IPS-NIHi11 (cell line): ENCODE measurements at regions not wholly inside any gene's neighbourhood (a gene's known extent, or its start where the extent isn't known, plus 50 kb on each side); places are given as distances from the start of the nearest gene placed in this dataset.

Source experiments
- DNase-seq: peaks from one replicate; pipeline ENCODE4 v3.0.0; 2012; ENCODE audit warnings: mixed read lengths, low spot score

- no peak for DNase-seq
These were observed 83.2 kb downstream of the CEBPB start for GRCh38 chr20:50273601-50274491.

DNA sequence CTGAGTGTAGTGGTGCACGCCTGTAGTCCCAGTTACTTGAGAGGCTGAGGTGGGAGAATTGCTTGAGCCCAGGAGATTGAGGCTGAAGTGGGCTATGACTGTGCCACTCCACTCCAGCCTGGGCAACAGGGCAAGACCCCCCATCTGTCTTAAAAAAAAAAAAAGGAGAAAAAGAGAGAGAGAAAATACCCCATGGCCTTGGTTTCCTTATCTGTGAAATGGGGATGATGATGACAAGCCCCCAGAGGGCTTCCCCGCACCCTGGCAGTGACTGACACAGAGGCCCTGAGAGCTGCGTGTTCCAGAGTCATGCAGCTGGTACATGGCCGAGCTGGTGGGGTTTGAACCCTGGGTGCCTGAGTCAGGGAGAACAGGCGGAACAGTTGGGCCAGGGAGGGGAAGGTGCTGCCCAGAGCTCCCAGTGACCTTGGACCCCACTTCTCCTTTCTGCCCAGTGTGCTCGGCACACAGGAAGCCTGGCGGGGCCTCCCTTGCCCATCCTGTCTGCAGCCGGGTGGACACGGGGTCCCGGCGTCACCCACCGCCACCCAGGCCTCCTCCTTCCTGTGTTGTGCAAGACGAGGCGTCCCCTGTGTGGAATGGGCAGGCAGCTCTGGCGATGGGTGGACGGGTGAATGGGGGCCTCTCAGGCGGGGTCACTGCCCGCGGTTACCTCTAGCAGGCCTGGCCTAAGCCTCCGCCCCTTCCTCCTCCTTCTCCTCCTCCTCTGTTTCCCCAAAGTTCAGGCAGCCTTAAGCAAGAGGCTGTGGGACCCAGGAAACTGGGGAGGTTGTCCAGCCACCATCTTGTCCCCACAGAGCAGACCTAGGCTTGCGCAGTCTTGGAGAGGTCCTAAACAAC lies 84.2 kb downstream of the CEBPB start:
- no peak for DNase-seq

DNA sequence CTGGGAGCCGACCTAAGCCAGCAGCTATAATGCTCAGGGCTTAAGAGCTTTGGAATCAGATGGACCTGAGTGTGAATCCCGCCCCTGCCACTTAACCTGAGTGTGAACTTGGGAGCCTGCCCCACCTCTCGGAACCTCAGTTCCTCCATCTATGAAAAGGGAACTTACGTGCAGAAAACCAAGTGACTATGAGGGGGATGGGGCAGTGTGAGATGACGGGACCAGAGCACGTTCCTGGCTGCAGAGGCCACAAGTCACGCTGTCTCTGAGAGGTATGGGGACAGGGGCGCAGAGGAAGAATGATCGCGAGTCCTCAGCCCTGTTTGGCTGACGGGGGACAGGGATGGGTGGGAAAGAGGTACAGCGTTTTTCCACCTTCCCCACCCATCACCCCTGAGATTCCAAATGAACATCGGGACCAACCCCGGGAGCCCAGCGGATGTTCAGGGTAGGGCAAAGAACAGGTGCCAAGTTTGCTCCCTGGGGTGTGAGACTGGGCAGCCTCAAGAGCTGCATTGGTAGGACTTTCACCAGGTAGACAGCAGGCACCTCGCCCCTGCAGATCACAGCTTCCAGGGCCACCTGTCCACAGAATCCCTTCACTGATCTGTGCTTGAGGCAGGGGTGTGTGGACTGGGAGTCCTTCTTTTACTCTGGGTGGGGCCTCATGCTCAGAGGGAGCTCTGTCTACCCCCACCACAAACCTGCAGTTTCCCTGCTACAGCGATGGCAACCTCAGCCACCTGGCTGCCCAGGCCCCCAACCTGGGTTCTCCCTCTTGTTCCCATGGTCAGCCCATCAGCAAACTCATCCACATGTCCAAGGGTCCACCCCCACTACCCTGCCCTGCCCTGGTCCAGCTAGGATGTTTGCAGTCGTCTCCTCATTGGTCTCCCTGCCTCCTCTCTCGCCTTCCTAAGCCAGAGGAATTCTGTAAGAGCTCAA lies 85.8 kb downstream of the CEBPB start:
- no peak for DNase-seq

DNA sequence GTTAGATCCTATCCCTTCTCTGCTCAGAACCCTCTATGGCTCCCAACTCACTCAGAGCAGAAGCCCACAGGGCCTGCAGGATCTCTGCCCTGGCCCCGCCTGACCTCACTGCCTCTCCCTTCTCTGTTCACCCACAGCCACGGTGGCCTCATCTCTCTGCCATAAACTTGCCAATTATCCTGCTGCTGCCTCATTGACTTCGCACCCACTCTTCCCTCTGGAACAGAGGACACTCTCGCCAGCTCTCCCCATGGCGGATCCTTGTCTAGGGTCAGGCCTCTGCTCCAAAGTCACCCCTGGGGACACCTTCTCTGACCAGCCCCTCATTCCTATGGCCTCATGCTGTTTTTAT lies 86.4 kb downstream of the CEBPB start:
- DNase-seq, result no peak

DNA sequence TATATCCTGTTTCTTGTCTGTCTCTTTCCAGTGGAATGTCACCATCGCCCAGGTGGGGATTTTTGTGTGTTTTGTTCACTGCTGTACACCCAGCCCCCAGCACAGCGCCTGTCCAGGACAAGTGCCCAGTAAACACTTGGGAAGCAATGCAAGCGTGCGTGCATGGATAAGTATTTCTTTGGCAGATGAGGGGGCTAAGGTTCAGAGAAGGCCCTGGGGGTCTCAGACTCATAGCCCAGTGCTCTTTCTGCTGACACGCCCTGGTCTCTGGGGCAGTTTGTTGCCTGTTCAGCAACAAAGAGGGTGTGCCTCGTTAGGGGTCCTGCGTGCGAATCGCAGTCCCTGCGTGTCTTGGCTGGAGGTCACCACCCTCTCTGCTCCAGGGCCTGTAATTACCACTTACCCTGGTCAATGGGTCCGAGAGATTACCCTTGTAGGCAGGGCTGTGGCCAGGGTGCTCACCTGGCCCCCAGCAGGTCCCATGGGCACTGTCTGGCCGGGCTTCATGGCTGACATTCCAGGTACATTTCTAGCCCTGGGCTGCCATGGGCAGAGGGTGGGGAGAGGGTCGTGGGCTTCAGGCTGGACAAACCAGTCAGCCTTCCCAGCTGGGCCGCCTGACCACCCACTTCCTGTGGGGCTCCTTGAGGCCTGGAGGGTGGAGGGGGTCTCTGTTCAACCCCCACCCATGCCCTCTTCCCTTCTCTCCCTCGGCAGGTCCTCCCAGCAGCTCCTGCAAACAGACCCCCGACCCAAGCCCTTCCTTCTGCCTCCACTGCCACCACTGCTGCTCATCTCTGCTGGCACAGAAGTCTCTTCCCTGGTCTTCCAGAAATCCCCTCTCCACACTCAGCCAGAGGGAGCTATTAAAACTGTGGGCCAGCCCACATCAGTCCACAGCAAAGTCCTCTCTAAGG lies 87.1 kb downstream of the CEBPB start:
- DNase-seq, result no peak

DNA sequence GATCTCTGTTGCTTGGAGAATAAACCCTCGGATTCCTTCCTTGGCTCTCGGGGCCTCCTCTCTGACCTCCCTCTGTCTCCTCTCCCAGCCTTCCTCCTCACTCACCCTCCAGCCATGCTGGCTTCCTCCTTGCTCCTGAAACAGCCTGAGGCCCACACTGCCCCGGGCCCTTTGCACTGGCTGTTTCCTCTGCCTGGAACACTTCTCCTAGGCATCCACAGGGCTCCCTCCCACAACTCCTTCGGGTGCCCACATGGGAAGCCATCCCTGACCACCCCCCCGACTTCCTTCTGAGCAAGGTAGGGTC lies 87.7 kb downstream of the CEBPB start:
- no peak for DNase-seq

GRCh38 chr20:50278684-50279531 lies 88.3 kb downstream of the CEBPB start:
- DNase-seq, result no peak

GRCh38 chr20:50279988-50280850 lies 89.6 kb downstream of the CEBPB start:
- no peak for DNase-seq

DNA sequence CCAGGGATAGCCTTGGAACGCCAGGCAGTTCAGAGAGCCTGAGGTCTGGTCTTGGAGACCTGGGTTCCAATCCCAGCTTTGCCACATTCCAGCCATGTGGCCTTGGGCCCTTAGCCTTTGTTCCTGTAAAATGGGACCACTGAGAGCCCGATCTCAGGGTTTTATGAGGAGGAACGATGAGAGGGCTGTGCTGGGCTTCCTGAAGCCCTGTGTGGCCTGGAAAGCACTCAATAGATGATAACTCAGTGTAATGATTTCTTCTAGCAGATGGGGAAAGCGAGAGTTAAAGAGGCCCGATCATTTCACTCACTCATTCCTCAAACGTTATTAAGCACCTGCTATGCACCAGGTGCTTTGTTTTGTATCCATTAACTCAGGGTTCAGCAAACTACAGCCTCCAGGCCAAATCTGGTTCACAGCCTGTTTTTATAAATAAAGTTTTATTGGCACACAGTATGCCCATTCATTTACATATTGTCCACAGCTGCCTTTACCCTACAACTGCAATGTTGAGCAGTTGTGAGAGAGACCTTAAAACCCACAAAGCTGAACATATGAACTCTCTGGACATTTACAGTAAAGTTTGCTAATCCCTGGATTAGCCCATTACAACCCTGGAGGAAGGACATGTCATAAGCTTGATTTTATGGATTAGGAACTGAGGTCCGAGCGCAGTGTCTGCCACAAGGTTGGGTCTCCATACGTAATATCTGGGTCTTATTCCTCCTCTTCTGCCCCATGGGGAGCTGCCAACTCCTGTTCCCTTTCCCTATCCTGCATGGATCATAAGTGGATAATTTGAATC lies 90.4 kb downstream of the CEBPB start:
- DNase-seq, result no peak

- peak; percentile 79 for DNase-seq
These were observed 91.4 kb downstream of the CEBPB start for GRCh38 chr20:50281831-50282591.

DNA sequence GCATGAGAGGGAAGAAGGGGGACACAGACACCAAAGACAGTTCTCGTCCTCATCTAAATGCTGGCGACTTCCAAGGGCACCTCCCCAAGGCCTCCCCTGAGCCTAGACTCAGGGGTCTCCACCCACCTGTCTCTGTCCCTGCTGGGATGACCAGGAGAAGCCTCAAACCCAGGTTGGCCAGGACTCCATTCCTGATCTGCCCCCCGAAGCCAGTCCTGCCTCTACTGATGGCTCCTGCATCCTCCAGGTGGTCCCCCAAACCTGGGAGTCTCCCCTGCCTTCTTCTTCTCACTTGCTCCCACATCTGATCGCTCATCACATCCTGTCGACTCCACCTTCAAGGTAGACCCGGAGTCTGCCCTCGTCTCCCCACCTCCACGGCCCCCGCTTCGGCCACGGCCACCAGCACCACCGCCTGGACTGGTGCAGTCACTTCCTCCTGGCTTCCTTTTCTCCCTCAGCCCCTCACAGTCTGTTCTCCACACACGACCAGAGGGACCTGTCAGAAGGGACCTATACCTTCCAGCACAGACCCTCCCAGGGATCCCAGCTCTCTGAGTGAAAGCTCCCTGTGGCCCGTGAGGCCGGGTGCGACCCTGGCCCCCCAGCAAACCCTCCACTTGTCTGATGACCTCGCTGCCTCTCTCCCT lies 92.1 kb downstream of the CEBPB start:
- DNase-seq, result no peak

- DNase-seq, result no peak
These were observed 92.7 kb downstream of the CEBPB start for GRCh38 chr20:50283370-50283769.

DNA sequence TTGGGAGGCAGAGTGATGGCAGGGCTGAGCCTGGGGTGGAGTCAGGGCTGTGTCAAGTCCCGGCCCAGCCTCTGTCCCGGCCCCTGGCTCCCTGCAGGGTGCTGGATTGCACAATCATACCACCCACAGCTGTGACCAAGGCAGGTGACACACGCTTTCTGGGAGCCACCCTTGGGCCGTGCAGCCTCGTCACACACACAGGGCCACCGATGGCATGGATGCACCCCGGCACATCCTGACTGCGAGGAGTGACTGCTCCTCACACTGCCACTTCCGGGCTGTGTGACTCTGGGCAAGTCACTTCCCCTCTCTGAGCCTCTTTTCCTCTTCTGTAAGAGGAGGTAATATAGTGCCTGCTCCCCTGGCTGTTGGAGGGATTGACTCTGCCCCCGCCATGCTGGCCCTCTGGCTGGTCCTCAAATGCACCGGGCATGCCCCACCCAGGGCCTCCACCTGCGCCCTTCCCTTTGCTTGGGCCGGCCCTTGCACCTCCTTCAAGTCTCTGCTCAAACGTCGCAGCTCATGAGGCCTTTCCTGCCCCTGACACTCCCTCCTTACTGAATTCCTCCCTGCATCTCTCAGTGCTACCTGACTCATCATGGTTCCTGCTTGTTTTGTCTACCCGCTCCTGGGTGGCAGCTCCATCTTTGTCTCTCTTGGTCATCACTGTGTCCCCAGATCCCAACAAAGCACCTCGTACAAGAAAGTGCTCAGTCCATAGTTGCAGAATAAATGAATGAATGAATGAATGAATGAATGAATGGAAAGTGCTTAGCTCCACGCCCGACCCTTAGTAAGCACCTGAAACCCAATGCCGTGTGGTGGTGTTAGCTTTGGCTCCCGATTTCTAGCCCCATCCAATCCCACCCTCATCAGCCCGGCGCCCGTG lies 93.5 kb downstream of the CEBPB start:
- no peak for DNase-seq

GRCh38 chr20:50284811-50285375 lies 94.3 kb downstream of the CEBPB start:
- no peak for DNase-seq

DNA sequence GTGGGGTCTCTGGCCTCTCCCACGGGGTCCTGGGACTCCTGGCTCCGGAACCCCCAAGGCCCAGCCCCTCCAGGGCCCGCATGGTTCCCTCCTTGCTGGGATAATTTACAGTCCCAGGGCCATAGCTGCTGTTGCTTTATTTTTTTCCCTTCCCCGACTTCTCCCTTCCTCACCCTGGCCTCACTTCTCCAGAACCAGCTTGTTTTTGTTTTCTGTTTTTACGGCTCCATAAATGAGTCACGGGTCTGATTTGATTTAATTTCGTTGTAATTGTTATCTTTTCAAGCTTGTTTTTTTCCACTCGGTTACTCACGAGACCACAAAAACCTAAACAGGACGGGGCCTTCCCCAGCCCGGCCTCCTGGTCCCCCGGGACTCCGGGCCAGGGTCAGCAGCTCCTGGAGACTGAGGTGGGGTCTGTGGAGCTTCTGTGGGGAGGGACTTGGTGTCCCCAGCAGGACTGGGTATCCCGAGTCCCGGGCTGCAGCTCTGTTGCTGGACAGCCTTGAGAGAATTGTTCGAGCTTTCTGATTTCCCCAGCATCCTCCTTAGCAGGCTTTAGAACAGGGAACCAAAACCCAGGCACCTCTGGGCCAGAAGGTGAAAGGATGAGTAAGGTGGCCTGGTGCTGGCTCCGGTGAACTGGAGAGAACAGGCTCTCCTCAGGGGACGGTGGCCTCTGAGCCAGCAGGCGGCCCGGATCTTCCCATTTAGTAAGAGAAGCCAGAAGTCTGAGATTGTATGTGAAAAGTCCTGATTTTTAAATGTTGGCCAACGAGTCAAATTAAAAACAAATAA lies 94.9 kb downstream of the CEBPB start:
- DNase-seq, result no peak
